A549 (cell line): ENCODE measurements at regions not wholly inside any gene's neighbourhood (a gene's known extent, or its start where the extent isn't known, plus 50 kb on each side); places are given as distances from the start of the nearest gene placed in this dataset.

Source experiments
- ATAC-seq, 2 experiments: fragments of 200-7000 bp in 1 of 2; fragments of >200 bp in 1 of 2; cut with Nextera tagmentation in 1 of 2; cut with Tn5 transposase in 1 of 2; 3 replicates each; pipeline versions ENCODE4 v1.8.0 to v1.9.1; 2018 to 2020; ENCODE audit warnings: mild to moderate bottlenecking in 1 of 2, moderate library complexity in 1 of 2
- CTCF ChIA-PET: fragments of 300-600 bp; sonication (Branson Sonifier 250); formaldehyde crosslinking; extraction: SDS; loops from one replicate; lab custom pipeline; 2021; ENCODE audit warnings: antibody characterized with exemption, inconsistent platforms; lab: Yijun Ruan, JAX
- POLR2A ChIA-PET: fragments of 350-600 bp; formaldehyde crosslinking; extraction: SDS; loops from one replicate; lab custom pipeline; 2021; ENCODE audit warnings: antibody characterized with exemption, inconsistent platforms; lab: Yijun Ruan, JAX
- DNase-seq, 2 experiments: peaks; one replicate each; pipeline versions ENCODE4 v3.0.0 to v3.0.0-alpha.2; 2011 to 2016; ENCODE audit warnings: low read depth in 1 of 2, low spot score in 1 of 2
- FAIRE-seq: peaks from 2 replicates; lab custom pipeline; 2011; peaks lifted over from hg19 to GRCh38; lab: Jason Lieb, UNC
- H3K27ac ChIP-seq, 2 experiments: fragments of >200 bp; sonication (Bioruptor Twin); formaldehyde crosslinking; 3 replicates each; pipeline ENCODE4 v1.5.1; 2016 to 2017
- H3K4me1 ChIP-seq: fragments of >200 bp; sonication (Bioruptor Twin); formaldehyde crosslinking; 3 replicates; pipeline ENCODE4 v1.6.1; 2016
- H3K4me2 ChIP-seq: fragments of >200 bp; sonication (Bioruptor Twin); formaldehyde crosslinking; 3 replicates; pipeline ENCODE4 v1.6.1; 2016
- H3K4me3 ChIP-seq: fragments of >200 bp; sonication (Bioruptor Twin); formaldehyde crosslinking; 3 replicates; pipeline ENCODE4 v1.5.1; 2016
- H3K9me3 ChIP-seq: fragments of >200 bp; sonication (Bioruptor Twin); formaldehyde crosslinking; 3 replicates; pipeline ENCODE4 v1.6.1; 2016
- ATOH8 ChIP-seq: fragments of 250-450 bp; sonication (Bioruptor Pico); IDR thresholded peaks from 2 replicates; pipeline ENCODE4 v1.5.0; 2020; ENCODE audit warnings: low read depth, mild to moderate bottlenecking, moderate library complexity
- CEBPB ChIP-seq, 2 experiments: fragments of >200 bp in 1 of 2; sonication (Bioruptor Twin) in 1 of 2; formaldehyde crosslinking in 1 of 2; IDR thresholded peaks; 2 replicates each; pipeline ENCODE4 v1.6.1; 2012 to 2016
- CHD2 ChIP-seq: fragments of 150-350 bp; IDR thresholded peaks from 2 replicates; pipeline ENCODE4 v1.6.1; 2014; ENCODE audit warnings: low read length; ENCODE audit not compliant: partially characterized antibody
- EHF ChIP-seq: fragments of 250-450 bp; sonication (Bioruptor Pico); IDR thresholded peaks from 2 replicates; pipeline ENCODE4 v1.5.0; 2020; ENCODE audit warnings: mild to moderate bottlenecking
- ELK1 ChIP-seq: fragments of 150-350 bp; IDR thresholded peaks from 2 replicates; pipeline ENCODE4 v1.6.1; 2014; ENCODE audit warnings: low read depth, mild to moderate bottlenecking, low read length
- FOSB ChIP-seq: fragments of 250-450 bp; sonication (Bioruptor Pico); IDR thresholded peaks from 2 replicates; pipeline ENCODE4 v1.5.0; 2020; ENCODE audit warnings: mild to moderate bottlenecking, moderate library complexity
- FOXS1 ChIP-seq: fragments of 250-450 bp; sonication (Bioruptor Pico); IDR thresholded peaks from 2 replicates; pipeline ENCODE4 v1.5.0; 2020; ENCODE audit warnings: mild to moderate bottlenecking, moderate library complexity
- HES2 ChIP-seq: fragments of >200 bp; sonication (Bioruptor Twin); formaldehyde crosslinking; IDR thresholded peaks from 2 replicates; pipeline ENCODE4 v1.6.1; 2016
- HOXA7 ChIP-seq: fragments of 250-450 bp; sonication (Bioruptor Pico); IDR thresholded peaks from 2 replicates; pipeline ENCODE4 v1.5.0; 2020; ENCODE audit warnings: mild to moderate bottlenecking, moderate library complexity
- HOXB13 ChIP-seq: fragments of 250-450 bp; sonication (Bioruptor Pico); IDR thresholded peaks from 2 replicates; pipeline ENCODE4 v1.5.0; 2020; ENCODE audit warnings: low read depth, mild to moderate bottlenecking, moderate library complexity
- JUNB ChIP-seq: fragments of >200 bp; sonication (Bioruptor Twin); formaldehyde crosslinking; IDR thresholded peaks from 2 replicates; pipeline ENCODE4 v1.6.1; 2016
- KDM1A ChIP-seq: fragments of 200-600 bp; sonication (generic); IDR thresholded peaks from 2 replicates; pipeline ENCODE4 v1.6.1; 2016; ENCODE audit warnings: low read depth, mild to moderate bottlenecking
- MAX ChIP-seq: IDR thresholded peaks from 2 replicates; pipeline ENCODE4 v1.6.1; 2012
- MYC ChIP-seq: IDR thresholded peaks from 2 replicates; pipeline ENCODE4 v1.6.1; 2012; ENCODE audit warnings: mild to moderate bottlenecking, inconsistent platforms, low read length, improper control_type of control experiment, borderline replicate concordance
- NPAS2 ChIP-seq: fragments of 250-450 bp; sonication (Bioruptor Pico); IDR thresholded peaks from 2 replicates; pipeline ENCODE4 v1.8.0; 2022; ENCODE audit warnings: mild to moderate bottlenecking, moderate library complexity, borderline replicate concordance
- NR3C1 ChIP-seq: fragments of >200 bp; sonication (Bioruptor Twin); formaldehyde crosslinking; IDR thresholded peaks from 3 replicates; pipeline ENCODE4 v1.6.1; 2017
- PHF8 ChIP-seq: fragments of 200-600 bp; sonication (generic); IDR thresholded peaks from 2 replicates; pipeline ENCODE4 v1.6.1; 2016; ENCODE audit warnings: low read depth, mild to moderate bottlenecking, antibody characterized with exemption, moderate library complexity, borderline replicate concordance
- POLR2A ChIP-seq: IDR thresholded peaks from 2 replicates; pipeline ENCODE4 v1.6.1; 2012; ENCODE audit warnings: mild to moderate bottlenecking, low read length
- POLR2AphosphoS2 ChIP-seq: conservative IDR thresholded peaks from 2 replicates; pipeline ENCODE4 v1.6.1; 2012; ENCODE audit warnings: low read length, improper control_type of control experiment, inconsistent platforms
- RAD21 ChIP-seq, 2 experiments: fragments of >200 bp in 1 of 2; sonication (Bioruptor Twin) in 1 of 2; formaldehyde crosslinking in 1 of 2; IDR thresholded peaks in 1 of 2; conservative IDR thresholded peaks in 1 of 2; 2 replicates in 1 of 2; 3 replicates in 1 of 2; pipeline ENCODE4 v1.6.1; 2012 to 2018; ENCODE audit warnings: inconsistent platforms in 1 of 2
- RCOR1 ChIP-seq: fragments of 150-350 bp; IDR thresholded peaks from 2 replicates; pipeline ENCODE4 v1.6.1; 2014; ENCODE audit warnings: antibody characterized with exemption, low read length, low read depth
- REST ChIP-seq: fragments of 200-600 bp; sonication (generic); IDR thresholded peaks from 2 replicates; pipeline ENCODE4 v1.6.1; 2016; ENCODE audit warnings: antibody characterized with exemption, mild to moderate bottlenecking, moderate library complexity
- RFX5 ChIP-seq: fragments of 450-650 bp; IDR thresholded peaks from 2 replicates; pipeline ENCODE4 v1.7.1; 2014; ENCODE audit warnings: antibody characterized with exemption, mild to moderate bottlenecking, moderate library complexity
- SMC3 ChIP-seq: fragments of >200 bp; sonication (Bioruptor Twin); formaldehyde crosslinking; IDR thresholded peaks from 3 replicates; pipeline ENCODE4 v1.6.1; 2018; ENCODE audit warnings: inconsistent platforms
- TFCP2L1 ChIP-seq: fragments of 250-450 bp; sonication (Bioruptor Pico); IDR thresholded peaks from 2 replicates; pipeline ENCODE4 v1.5.0; 2021; ENCODE audit warnings: mild to moderate bottlenecking
- ZC3H11A ChIP-seq: fragments of 450-650 bp; IDR thresholded peaks from 2 replicates; pipeline ENCODE4 v1.6.1; 2014; ENCODE audit warnings: antibody characterized with exemption, mild to moderate bottlenecking
- ZSCAN20 ChIP-seq: fragments of 250-450 bp; sonication (Bioruptor Pico); IDR thresholded peaks from 2 replicates; pipeline ENCODE4 v1.8.0; 2022; ENCODE audit warnings: mild to moderate bottlenecking, moderate library complexity
- WGBS: methylation state at CpG from one replicate; pipeline ENCODE4 v1.1.6; 2017; ENCODE audit errors: missing lambda C conversion rate; 5-methylcytosine and 5-hydroxymethylcytosine counted together

GRCh38 chr5:158565017-158565789, 534.5 kb downstream of the EBF1 start:
- FAIRE-seq (no peak), DNase-seq (no peak), ATAC-seq (no peak)
- H3K4me1 ChIP-seq, result no peaks in the 10 kb centered on the region
- TF ChIP-seq ZC3H11A (no peak), SMC3 (no peak), HOXB13 (CRISPR knock-in tag) (no peak), HES2 (no peak), RAD21 (conservative IDR thresholded peaks at IDR 0.05 in 1 of 2, IDR thresholded peaks at IDR 0.05 in 1 of 2) (no peak), TFCP2L1 (CRISPR knock-in tag) (no peak), MYC (no peak), NPAS2 (CRISPR knock-in tag) (no peak), NR3C1 (no peak), ATOH8 (no peak), JUNB (no peak), RCOR1 (no peak), POLR2AphosphoS2 (no peak), EHF (no peak), ELK1 (no peak), POLR2A (no peak), FOSB (CRISPR knock-in tag) (no peak), HOXA7 (CRISPR knock-in tag) (no peak), CHD2 (no peak), KDM1A (no peak)
- H3K9me3 ChIP-seq, result no peaks in the 10 kb centered on the region
- no peak overlapping the region for H3K4me2 ChIP-seq
- no peak overlapping the region for H3K27ac ChIP-seq
- no peak overlapping the region for H3K4me3 ChIP-seq
- ChIA-PET CTCF (no interaction called here), POLR2A (no interaction called here)
- WGBS, result 22% methylated on average over 3 of the region's 3 CpGs

GRCh38 chr5:158563760-158564390, 535.8 kb downstream of the EBF1 start:
- DNase-seq (no peak), ATAC-seq (no peak), FAIRE-seq (no peak)
- no peak overlapping the region for H3K4me3 ChIP-seq
- 25% methylated on average over 5 of the region's 5 CpGs for WGBS
- no peak overlapping the region for H3K27ac ChIP-seq
- ChIA-PET CTCF (interaction anchor here (1.4 kb wide), 1 partner anchor 9 kb away, joined by 4 read pairs; no protein-coding TSS in a partner anchor), POLR2A (no interaction called here)
- H3K4me2 ChIP-seq, result no peak overlapping the region
- H3K9me3 ChIP-seq, result no peaks in the 10 kb centered on the region
- no peaks in the 10 kb centered on the region for H3K4me1 ChIP-seq
- no peak for TF ChIP-seq ZC3H11A
- no peak for TF ChIP-seq MAX
- TF ChIP-seq ZSCAN20 (CRISPR knock-in tag), result no peak
- no peak for TF ChIP-seq RFX5
- no peak for TF ChIP-seq PHF8
- no peak for TF ChIP-seq POLR2AphosphoS2
- TF ChIP-seq FOXS1, result no peak
- no peak for TF ChIP-seq CEBPB (IDR thresholded peaks at IDR 0.05)
- TF ChIP-seq CHD2, result no peak
- TF ChIP-seq REST, result no peak
- TF ChIP-seq, all 56 proteins: peak for 0
